PC-3 (cell line): ENCODE measurements at regions not wholly inside any gene's neighbourhood (a gene's known extent, or its start where the extent isn't known, plus 50 kb on each side); places are given as distances from the start of the nearest gene placed in this dataset.

Experiments
- ATAC-seq: fragments of 200-7000 bp; cut with Tn5 transposase; 2 replicates; pipeline ENCODE4 v1.9.1; 2020; ENCODE audit warnings: mild to moderate bottlenecking, moderate library complexity
- BruUV-seq: library from RNA; stranded (reverse); fragments of 400-500 nt; replicated peaks from 2 replicates; lab custom pipeline; 2021; lab: Mats Ljungman, UMichigan
- CTCF ChIA-PET: fragments of 300-600 bp; sonication (Branson Sonifier 250); formaldehyde crosslinking; loops from one replicate; lab custom pipeline; 2022; ENCODE audit warnings: antibody characterized with exemption; lab: Charles Lee
- POLR2A ChIA-PET: fragments of 300-600 bp; sonication (Branson Sonifier 250); formaldehyde crosslinking; loops from one replicate; lab custom pipeline; 2022; ENCODE audit warnings: antibody characterized with exemption; ENCODE audit not compliant: unreplicated experiment; lab: Charles Lee
- DNase-seq: peaks from one replicate; pipeline ENCODE4 v3.0.0-alpha.2; 2015
- H2AFZ ChIP-seq: fragments of 300-600 bp; sonication (generic); 2 replicates; pipeline ENCODE4 v1.6.0; 2016; ENCODE audit warnings: antibody characterized with exemption, low read length
- H3F3A ChIP-seq: fragments of 300-600 bp; sonication (generic); one replicate; pipeline ENCODE4 v1.6.0; 2017; ENCODE audit warnings: antibody characterized with exemption, low read length, control low read depth, mild to moderate bottlenecking; ENCODE audit not compliant: unreplicated experiment
- H3K27ac ChIP-seq: fragments of 300-600 bp; sonication (generic); 2 replicates; pipeline ENCODE4 v1.5.1; 2016; ENCODE audit warnings: mild to moderate bottlenecking, low read length
- H3K27me3 ChIP-seq: fragments of 300-600 bp; sonication (generic); 2 replicates; pipeline ENCODE4 v1.6.1; 2016; ENCODE audit warnings: low read length, mixed read lengths
- H3K36me3 ChIP-seq: fragments of 300-600 bp; sonication (generic); 2 replicates; pipeline ENCODE4 v1.6.1; 2016; ENCODE audit warnings: low read depth, mixed run types, low read length, mixed read lengths
- H3K4me1 ChIP-seq: fragments of 300-600 bp; sonication (generic); 2 replicates; pipeline ENCODE4 v1.5.1; 2016; ENCODE audit warnings: low read length; ENCODE audit not compliant: insufficient read depth
- H3K4me2 ChIP-seq: fragments of 300-600 bp; sonication (generic); 2 replicates; pipeline ENCODE4 v1.6.0; 2016; ENCODE audit warnings: low read length
- H3K4me3 ChIP-seq: fragments of 300-600 bp; sonication (generic); 2 replicates; pipeline ENCODE4 v1.5.1; 2016; ENCODE audit warnings: mild to moderate bottlenecking, low read length, mixed read lengths
- H3K79me2 ChIP-seq: fragments of 300-600 bp; sonication (generic); 2 replicates; pipeline ENCODE4 v1.6.1; 2017; ENCODE audit warnings: low read length, mixed read lengths
- H3K9ac ChIP-seq: fragments of 300-600 bp; sonication (generic); 2 replicates; pipeline ENCODE4 v1.6.0; 2016; ENCODE audit warnings: mild to moderate bottlenecking, low read length
- H3K9me2 ChIP-seq: fragments of 300-600 bp; sonication (generic); replicated peaks from 2 replicates; pipeline ENCODE4 v1.6.1; 2016; ENCODE audit warnings: mixed run types, low read length, mixed read lengths
- H3K9me3 ChIP-seq: fragments of 300-600 bp; sonication (generic); 2 replicates; pipeline ENCODE4 v1.6.1; 2016; ENCODE audit warnings: low read length, mixed read lengths
- H4K20me1 ChIP-seq: fragments of 300-600 bp; sonication (generic); 2 replicates; pipeline ENCODE4 v1.6.1; 2016; ENCODE audit warnings: low read length, mixed read lengths
- EZH2 ChIP-seq: fragments of 300-600 bp; sonication (generic); IDR thresholded peaks from one replicate; pipeline ENCODE4 v1.6.1; 2017; ENCODE audit warnings: antibody characterized with exemption, mild to moderate bottlenecking, low read length; ENCODE audit not compliant: unreplicated experiment
- EZH2phosphoT487 ChIP-seq: fragments of 300-600 bp; sonication (generic); IDR thresholded peaks from 2 replicates; pipeline ENCODE4 v1.6.1; 2018; ENCODE audit warnings: mild to moderate bottlenecking, antibody characterized with exemption, low read length, borderline replicate concordance
- intact Hi-C: fragments of 100-400 bp; cut with micrococcal nuclease; formaldehyde crosslinking; loops from 2 replicates; pipeline ENCODE4 v1.9.0; 2023
- TF ChIP-seq, protein P1 (sequence below): fragments of 300-600 bp; sonication (generic); conservative IDR thresholded peaks from 2 replicates; pipeline ENCODE4 v1.5.1; 2017; ENCODE audit warnings: antibody characterized with exemption, low read depth, mild to moderate bottlenecking, low read length

DNA sequence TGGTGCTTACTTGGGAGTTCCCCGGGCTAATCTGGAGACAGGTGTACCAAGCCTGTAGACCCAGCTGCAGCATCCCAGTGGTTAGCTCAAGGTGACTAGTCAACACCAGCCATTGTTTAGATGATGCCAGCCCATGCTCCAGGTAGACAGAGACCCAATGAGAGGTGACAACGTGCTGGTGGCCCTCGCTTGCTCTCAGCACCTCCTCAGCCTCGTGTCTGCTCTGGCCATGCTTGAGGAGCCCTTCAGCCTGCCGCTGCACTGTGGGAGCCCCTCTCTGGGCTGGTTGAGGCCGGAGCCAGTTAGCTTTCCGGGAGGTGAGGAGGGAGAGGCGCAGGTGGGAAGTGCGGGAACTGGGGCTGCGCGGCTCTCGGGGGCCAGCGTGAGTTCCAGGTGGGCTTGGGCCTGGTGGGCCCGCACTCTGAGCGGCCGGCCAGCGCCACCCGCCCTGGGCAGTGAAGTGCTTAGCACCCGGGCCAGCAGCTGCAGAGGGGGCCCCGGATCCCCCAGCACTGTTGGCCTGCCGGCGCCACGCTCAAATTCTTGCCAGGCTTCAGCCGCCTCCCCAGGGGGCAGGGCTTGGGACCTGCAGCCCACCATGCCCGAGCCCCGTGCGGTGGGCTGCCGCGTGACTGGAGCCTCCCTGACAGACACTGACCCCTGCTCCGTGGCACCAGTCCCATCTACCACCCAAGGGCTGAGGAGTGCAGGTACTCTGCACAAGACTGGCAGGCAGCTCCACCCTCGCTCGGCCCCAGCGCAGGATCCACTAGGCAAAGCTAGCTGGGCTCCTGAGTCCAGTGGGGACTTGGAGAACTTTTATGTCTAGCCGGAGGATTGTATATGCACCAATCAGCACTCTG is 85.9 kb upstream of the VSTM2B start:
- TF ChIP-seq EZH2 (no peak), EZH2phosphoT487 (no peak)
- TF ChIP-seq, protein P1, sequence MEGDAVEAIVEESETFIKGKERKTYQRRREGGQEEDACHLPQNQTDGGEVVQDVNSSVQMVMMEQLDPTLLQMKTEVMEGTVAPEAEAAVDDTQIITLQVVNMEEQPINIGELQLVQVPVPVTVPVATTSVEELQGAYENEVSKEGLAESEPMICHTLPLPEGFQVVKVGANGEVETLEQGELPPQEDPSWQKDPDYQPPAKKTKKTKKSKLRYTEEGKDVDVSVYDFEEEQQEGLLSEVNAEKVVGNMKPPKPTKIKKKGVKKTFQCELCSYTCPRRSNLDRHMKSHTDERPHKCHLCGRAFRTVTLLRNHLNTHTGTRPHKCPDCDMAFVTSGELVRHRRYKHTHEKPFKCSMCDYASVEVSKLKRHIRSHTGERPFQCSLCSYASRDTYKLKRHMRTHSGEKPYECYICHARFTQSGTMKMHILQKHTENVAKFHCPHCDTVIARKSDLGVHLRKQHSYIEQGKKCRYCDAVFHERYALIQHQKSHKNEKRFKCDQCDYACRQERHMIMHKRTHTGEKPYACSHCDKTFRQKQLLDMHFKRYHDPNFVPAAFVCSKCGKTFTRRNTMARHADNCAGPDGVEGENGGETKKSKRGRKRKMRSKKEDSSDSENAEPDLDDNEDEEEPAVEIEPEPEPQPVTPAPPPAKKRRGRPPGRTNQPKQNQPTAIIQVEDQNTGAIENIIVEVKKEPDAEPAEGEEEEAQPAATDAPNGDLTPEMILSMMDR = no peak
- Histone ChIP-seq H3K9ac (no peak overlapping the region), H3K4me1 (no peaks in the 10 kb centered on the region), H2AFZ (no peak overlapping the region), H3K36me3 (no peaks in the 10 kb centered on the region), H3K27ac (no peak overlapping the region), H3K4me2 (no peak overlapping the region), H3F3A (no peaks in the 10 kb centered on the region), H4K20me1 (no peaks in the 10 kb centered on the region), H3K79me2 (no peaks in the 10 kb centered on the region), H3K4me3 (no peak overlapping the region), H3K9me2 (no peaks in the 10 kb centered on the region), H3K27me3 (no peaks in the 10 kb centered on the region), H3K9me3 (no peaks in the 10 kb centered on the region)
- no peak for DNase-seq
- BruUV-seq = no TSS peak
- no peak for ATAC-seq
- ChIA-PET CTCF (no interaction called here), POLR2A (no interaction called here)
- intact Hi-C loops = no loop called here

DNA sequence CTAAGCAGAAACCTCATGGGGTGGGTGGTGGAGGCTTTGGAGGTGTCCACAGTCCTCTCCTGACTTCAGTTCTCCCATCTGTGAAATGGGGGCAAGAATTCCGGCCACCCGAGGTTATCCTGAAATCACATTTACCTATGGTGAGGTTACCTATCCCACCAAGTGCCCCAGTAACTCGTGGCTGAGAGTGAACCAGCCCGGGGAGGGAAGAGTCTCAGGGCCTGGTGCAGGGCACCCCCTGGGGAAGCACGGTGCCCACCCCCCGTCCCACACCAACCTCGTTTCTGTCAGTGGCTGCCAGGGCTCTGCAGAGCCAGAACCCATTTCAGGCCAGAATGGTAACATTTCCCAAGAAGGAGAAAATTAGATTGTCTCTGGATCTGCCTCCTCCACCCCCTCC is 83.7 kb upstream of the VSTM2B start:
- Histone ChIP-seq H3K4me1 (no peaks in the 10 kb centered on the region), H3K9me3 (no peaks in the 10 kb centered on the region), H3K9ac (no peak overlapping the region), H3K36me3 (no peaks in the 10 kb centered on the region), H4K20me1 (no peaks in the 10 kb centered on the region), H3K27me3 (no peaks in the 10 kb centered on the region), H3K9me2 (no peaks in the 10 kb centered on the region), H2AFZ (no peak overlapping the region), H3K79me2 (no peaks in the 10 kb centered on the region), H3K27ac (no peak overlapping the region), H3K4me2 (no peak overlapping the region), H3K4me3 (no peak overlapping the region), H3F3A (no peaks in the 10 kb centered on the region)
- DNase-seq = no peak
- BruUV-seq = no TSS peak
- TF ChIP-seq EZH2 = no peak
- TF ChIP-seq EZH2phosphoT487 = no peak
- TF ChIP-seq, protein P1 = no peak
- ATAC-seq = no peak
- intact Hi-C loops = no loop called here
- CTCF ChIA-PET = no interaction called here
- POLR2A ChIA-PET = no interaction called here

DNA sequence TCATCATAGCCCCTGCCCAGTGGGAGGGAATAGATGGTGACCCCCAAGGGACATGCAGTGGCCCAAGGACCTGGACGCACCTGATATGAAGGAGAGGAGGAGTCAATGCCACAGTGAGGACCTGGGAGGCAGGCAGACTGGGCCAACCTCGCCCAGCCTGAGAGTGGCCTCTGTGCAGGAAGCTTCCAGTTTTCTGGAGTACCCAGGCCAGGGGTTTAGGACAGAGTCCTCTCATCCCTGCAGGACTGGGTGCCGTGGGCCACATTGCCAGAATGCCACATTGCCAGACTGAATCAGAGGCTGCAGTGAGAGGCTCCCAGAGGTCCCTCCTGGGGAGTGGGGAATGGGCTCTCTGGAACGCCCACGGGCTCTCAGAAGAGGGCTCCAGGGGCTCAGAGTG is 82.9 kb upstream of the VSTM2B start:
- no peak for DNase-seq
- H3K9ac ChIP-seq = no peak overlapping the region
- ChIA-PET CTCF (no interaction called here), POLR2A (no interaction called here)
- no peaks in the 10 kb centered on the region for H3K4me1 ChIP-seq
- no peaks in the 10 kb centered on the region for H3K79me2 ChIP-seq
- H3K27me3 ChIP-seq = no peaks in the 10 kb centered on the region
- no peaks in the 10 kb centered on the region for H3K36me3 ChIP-seq
- no peaks in the 10 kb centered on the region for H3K9me3 ChIP-seq
- intact Hi-C loops = no loop called here
- no peak overlapping the region for H2AFZ ChIP-seq
- no TSS peak for BruUV-seq
- no peak for ATAC-seq
- no peak overlapping the region for H3K4me3 ChIP-seq
- no peaks in the 10 kb centered on the region for H3F3A ChIP-seq
- no peaks in the 10 kb centered on the region for H3K9me2 ChIP-seq
- H3K4me2 ChIP-seq = no peak overlapping the region
- H3K27ac ChIP-seq = no peak overlapping the region
- TF ChIP-seq EZH2 = no peak
- TF ChIP-seq, protein P1 = no peak
- no peak for TF ChIP-seq EZH2phosphoT487
- H4K20me1 ChIP-seq = no peaks in the 10 kb centered on the region
